H1 (cell line): ENCODE measurements at regions not wholly inside any gene's neighbourhood (a gene's known extent, or its start where the extent isn't known, plus 50 kb on each side); places are given as distances from the start of the nearest gene placed in this dataset.

ENCODE experiments used
- CHD2 ChIP-seq: IDR thresholded peaks from 2 replicates; pipeline ENCODE4 v1.6.1; 2012; ENCODE audit warnings: low read length, improper control_type of control experiment
- CHD7 ChIP-seq: fragments of 300-600 bp; sonication (generic); IDR thresholded peaks from 2 replicates; pipeline ENCODE4 v1.7.1; 2012; ENCODE audit warnings: low read length, moderate library complexity, mild to moderate bottlenecking, inconsistent platforms; ENCODE audit not compliant: insufficient replicate concordance
- RBBP5 ChIP-seq: IDR thresholded peaks from 2 replicates; pipeline ENCODE4 v1.7.1; 2012; ENCODE audit warnings: low read depth, mild to moderate bottlenecking, inconsistent platforms, low read length, moderate library complexity, borderline replicate concordance
- RFX5 ChIP-seq: IDR thresholded peaks from 2 replicates; pipeline ENCODE4 v1.6.1; 2011; ENCODE audit warnings: low read depth, low read length, improper control_type of control experiment, borderline replicate concordance
- SIRT6 ChIP-seq: IDR thresholded peaks from one replicate; pipeline ENCODE4 v1.7.1; 2012; ENCODE audit warnings: low read length, inconsistent platforms
- ZNF274 ChIP-seq: IDR thresholded peaks from 2 replicates; pipeline ENCODE4 v1.7.0; 2012; ENCODE audit warnings: low read length, borderline replicate concordance; ENCODE audit errors: extremely low read depth
- TF ChIP-seq, protein P1 (sequence below): IDR thresholded peaks from 2 replicates; pipeline ENCODE4 v1.6.1; 2011; ENCODE audit warnings: low read length, improper control_type of control experiment

DNA sequence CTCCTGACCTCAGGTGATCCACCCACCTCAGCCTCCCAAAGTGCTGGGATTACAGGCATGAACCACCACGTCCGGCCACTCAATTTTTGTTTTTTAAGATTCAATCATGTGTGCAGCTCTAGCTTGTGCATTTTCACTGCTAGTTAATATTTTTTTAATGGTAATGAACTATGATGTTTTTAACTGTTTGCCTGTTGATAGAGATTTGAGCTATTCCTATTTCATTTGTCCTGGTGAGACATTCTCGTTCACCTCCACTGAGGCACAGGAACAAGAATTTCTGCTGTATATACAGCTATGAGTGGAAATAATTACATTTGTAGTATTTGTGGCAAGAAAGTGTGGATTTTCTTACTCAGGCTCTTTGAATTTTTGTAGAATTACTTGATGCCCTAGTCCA lies 137.7 kb upstream of the MYOCD start (continued):
- no peak for TF ChIP-seq CHD7
- TF ChIP-seq SIRT6, result no peak
- no peak for TF ChIP-seq RFX5
- TF ChIP-seq CHD2, result no peak
- TF ChIP-seq ZNF274, result no peak
- TF ChIP-seq, protein P1, sequence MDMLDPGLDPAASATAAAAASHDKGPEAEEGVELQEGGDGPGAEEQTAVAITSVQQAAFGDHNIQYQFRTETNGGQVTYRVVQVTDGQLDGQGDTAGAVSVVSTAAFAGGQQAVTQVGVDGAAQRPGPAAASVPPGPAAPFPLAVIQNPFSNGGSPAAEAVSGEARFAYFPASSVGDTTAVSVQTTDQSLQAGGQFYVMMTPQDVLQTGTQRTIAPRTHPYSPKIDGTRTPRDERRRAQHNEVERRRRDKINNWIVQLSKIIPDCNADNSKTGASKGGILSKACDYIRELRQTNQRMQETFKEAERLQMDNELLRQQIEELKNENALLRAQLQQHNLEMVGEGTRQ, result no peak
- TF ChIP-seq RBBP5, result no peak
- TF ChIP-seq, all 59 proteins: peak for 0
